Neural cell (in vitro differentiated cells): ENCODE measurements at regions not wholly inside any gene's neighbourhood (a gene's known extent, or its start where the extent isn't known, plus 50 kb on each side); places are given as distances from the start of the nearest gene placed in this dataset.

Experiments
- CTCF ChIP-seq: fragments of 450-650 bp; IDR thresholded peaks from 2 replicates; pipeline ENCODE4 v1.5.1; 2014; ENCODE audit warnings: antibody characterized with exemption, mild to moderate bottlenecking, moderate library complexity; ENCODE audit not compliant: poor library complexity, severe bottlenecking
- EP300 ChIP-seq: fragments of 450-650 bp; conservative IDR thresholded peaks from 2 replicates; pipeline ENCODE4 v1.6.1; 2014; ENCODE audit warnings: antibody characterized with exemption, mild to moderate bottlenecking, moderate library complexity; ENCODE audit not compliant: poor library complexity, severe bottlenecking
- POLR2AphosphoS5 ChIP-seq: IDR thresholded peaks from 2 replicates; pipeline ENCODE4 v1.6.1; 2012
- REST ChIP-seq: IDR thresholded peaks from 2 replicates; pipeline ENCODE4 v1.6.1; 2012; ENCODE audit warnings: borderline replicate concordance
- TAF1 ChIP-seq: IDR thresholded peaks from 2 replicates; pipeline ENCODE4 v1.6.1; 2012; ENCODE audit warnings: low read depth

- no peak for TF ChIP-seq EP300
- no peak for TF ChIP-seq REST
- TF ChIP-seq CTCF = no peak
- TF ChIP-seq POLR2AphosphoS5 = no peak
- no peak for TF ChIP-seq TAF1
Observed at GRCh38 chr2:9772999-9773902, 70.0 kb upstream of the TAF1B start.
